ENCODE measurements at regions not wholly inside any gene's neighbourhood (a gene's known extent, or its start where the extent isn't known, plus 50 kb on each side); places are given as distances from the start of the nearest gene placed in this dataset.

GRCh38 chr2:118772487-118773200 lies 74.8 kb downstream of the EN1 start:
- no peak for TF ChIP-seq CTCF (IDR thresholded peaks at IDR 0.05; ENCODE audit: poor library complexity, severe bottlenecking)
- TF ChIP-seq TAF1 (IDR thresholded peaks at IDR 0.05; ENCODE audit: low read depth), result no peak
- TF ChIP-seq EZH2 (IDR thresholded peaks at IDR 0.05; ENCODE audit: borderline replicate concordance, insufficient read depth, low read length, poor library complexity, severe bottlenecking), result no peak
- no peak for TF ChIP-seq POLR2AphosphoS5 (IDR thresholded peaks at IDR 0.05)
